DMS53 treated with DMSO at 0.1 percent for 48 hours (cell line): ENCODE measurements at regions not wholly inside any gene's neighbourhood (a gene's known extent, or its start where the extent isn't known, plus 50 kb on each side); places are given as distances from the start of the nearest gene placed in this dataset.
"Not testable (repeated sequence)": the region's sequence is repeated elsewhere in the genome, so short reads cannot be mapped to it uniquely, and the experiment has no call there.

Experiments
- DNase-seq: peaks from one replicate; lab custom pipeline; 2025; ENCODE audit not compliant: unreplicated experiment; lab: John Stamatoyannopoulos, UW

DNA sequence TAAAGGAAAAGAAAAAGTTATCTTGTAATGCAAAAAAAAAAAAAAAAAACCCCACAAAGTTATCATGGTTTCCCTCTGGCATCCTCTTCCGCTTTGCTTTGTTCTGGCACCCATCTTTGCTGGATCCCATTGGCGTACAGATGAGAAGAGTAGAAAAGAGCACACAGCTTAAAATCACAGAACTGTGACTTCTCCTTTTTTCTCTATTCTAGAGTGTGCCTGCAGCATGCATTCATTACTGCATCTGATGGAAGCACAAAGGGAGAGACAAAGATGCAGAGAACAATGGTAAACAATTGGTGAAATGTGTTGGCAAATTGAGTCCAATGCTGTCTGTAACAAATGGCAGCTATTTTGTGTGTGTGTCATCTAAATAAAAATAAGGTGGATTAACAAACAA, 440.8 kb upstream of the PIK3R1 start:
- DNase-seq = no peak

DNA sequence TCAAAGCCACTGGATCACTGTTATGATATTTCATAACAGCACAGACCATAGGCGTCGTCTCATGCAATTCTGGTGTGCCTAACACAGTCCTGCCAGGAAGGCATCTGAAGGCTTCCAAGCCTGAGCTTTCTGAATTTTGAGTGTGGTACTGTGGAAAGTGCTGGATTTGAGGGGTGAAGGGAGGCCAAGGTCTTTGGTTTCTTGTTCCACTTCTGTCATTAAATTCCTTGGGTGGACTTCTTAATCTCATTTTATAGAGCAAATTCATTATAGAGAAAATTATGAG, 441.3 kb upstream of the PIK3R1 start:
- no peak for DNase-seq

DNA sequence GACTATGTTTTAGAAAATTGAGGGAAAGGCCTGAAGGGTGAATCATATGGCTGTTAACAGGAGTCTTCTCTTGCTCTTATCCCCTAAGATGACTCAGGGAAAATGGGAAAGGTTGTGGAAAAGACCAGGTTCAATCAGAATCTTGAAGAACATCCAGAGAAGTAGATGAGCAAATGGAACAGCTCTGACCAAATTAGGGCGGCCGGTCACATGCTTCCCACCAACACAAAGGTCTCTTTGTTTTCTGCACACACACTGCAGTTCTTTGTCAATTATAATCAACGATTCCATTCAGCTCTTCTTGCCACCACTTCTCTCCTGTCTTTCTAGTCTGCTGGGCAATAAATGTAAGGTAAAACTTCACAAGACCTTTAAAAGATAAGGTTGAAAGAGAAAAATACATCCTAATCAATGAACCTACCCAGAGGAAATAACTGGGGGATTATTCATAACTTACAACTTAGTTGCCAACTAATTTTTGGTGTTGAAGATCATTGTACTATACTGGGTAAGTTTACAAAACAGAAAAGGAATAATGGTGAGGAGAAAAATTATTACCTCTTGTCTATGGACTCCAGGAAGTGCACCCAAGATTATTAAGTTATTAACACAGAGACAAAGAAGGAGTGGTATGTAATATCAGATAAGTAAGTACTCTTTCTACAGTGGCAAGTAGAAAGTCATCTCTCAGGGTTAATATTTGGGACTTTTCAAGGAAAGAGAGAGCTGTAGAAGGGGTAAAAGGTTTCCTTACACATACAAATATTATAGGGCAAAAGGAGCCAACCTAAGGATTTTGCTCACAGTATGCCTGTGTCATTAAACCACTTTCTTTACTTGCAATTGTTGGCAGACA, 441.9 kb upstream of the PIK3R1 start:
- DNase-seq = no peak

DNA sequence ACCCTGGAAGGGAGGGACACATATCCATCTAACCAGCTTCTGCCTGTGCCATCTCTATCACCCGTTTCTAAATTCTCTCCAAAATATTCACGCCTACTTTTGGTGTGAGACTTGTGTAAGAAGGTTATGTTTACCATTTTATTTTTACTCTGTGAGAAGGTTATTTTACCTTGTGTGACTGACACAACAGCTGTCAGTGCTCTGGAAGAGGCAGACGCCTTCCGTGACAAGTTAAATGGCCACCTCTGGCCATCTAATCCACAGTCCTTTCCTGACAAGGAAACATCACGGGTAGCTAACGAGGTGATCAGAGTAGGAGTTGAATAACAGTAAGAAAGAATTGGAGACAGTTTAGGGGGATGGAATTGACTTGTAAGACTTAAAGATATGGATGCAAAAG, 443.8 kb upstream of the PIK3R1 start:
- no peak for DNase-seq

DNA sequence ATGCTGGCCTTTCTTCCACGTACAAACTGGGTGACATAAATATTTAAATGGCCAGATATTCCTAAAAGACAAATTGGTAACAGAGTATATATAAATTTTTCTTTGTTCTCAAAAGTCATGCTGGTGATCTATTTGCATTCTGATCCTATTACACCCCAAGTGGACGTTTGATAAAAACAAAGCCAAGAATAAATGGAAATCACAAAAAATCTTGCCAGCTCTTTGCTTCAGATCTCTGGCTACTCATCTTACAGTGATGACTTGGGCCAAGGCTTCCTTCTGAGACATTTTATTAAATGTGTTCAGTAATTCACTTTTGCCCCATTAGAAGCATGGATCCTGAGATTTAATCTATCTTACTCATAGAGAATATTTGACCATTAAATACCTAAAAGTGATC, 444.3 kb upstream of the PIK3R1 start:
- DNase-seq = no peak

DNA sequence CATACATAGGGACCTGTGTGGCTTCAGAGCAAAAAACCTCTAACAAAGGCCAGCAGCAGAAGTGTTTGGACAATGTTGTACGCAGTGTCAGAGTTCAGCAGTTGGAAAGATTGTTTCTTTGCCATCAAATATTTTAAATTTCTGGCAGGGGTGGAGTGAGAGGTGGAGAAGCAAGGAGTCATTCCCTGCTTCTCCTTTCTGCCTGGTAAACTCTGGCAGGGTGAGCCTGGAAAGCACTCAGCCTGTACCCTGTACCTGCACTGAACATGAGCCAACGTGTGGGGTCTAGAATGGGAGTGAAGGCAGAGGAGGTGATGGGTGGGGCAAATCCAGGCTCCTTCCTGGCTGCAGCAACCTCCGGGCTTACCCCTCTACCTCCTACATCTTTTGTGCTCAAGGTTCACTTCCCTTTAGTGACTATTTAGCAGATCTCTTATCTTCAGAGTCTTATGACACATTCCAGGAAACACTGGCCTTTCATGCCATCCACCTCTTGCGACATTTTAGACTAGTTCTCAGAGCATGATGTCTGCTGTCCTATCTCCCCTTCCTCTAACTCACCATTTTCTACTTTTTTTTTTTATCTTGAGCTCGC, 445.0 kb upstream of the PIK3R1 start:
- DNase-seq = no peak

DNA sequence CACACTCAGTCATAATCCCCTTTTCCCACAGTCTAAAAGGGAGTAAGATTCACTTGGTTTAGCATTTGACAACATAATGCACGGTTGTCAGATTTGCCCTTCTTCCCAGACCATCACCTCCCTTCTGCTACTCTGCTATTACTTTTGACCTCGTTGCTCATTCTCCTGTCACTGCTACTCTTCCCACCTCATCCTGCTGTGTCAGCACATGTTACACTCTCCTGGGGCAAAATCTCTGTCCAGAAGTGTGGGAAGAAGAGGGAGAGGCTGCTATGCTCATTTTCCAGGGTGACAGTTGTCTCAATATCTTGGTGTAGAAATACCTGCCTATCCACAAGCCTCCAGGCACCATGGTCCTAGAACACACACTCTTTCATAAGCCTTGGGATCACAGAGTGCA, 449.9 kb upstream of the PIK3R1 start:
- no peak for DNase-seq

DNA sequence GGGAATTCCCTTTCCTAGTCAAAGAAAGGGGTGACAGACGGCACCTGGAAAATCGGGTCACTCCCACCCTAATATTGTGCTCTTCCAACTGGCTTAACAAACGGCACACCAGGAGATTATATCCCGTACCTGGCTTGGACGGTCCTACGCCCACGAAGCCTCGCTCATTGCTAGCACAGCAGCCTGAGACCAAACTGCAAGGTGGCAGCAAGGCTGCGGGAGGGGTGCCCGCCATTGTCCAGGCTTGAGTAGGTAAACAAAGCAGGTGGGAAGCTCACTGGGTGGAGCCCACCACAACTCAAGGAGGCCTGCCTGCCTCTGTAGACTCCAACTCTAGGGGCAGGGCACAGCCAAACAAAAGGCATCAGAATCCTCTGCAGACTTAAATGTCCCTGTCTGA, 457.8 kb upstream of the PIK3R1 start:
- not testable (repeated sequence) for DNase-seq

DNA sequence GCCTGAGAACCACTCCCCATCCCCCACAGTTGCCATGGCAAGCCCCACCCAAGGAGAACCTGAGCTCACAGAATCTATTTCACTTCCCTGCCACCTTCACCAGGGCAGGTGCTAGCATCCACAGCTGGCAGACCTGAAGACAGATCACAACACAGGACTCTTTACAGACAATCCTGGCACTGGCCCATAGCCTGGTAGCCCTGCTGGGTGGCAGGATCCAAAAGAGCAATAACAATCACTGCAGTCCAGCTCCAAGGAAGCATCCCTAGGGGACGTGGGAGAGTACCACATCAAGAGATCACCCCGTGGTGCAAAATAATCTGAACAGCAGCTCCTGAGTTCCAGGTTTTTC, 463.2 kb upstream of the PIK3R1 start:
- no peak for DNase-seq

DNA sequence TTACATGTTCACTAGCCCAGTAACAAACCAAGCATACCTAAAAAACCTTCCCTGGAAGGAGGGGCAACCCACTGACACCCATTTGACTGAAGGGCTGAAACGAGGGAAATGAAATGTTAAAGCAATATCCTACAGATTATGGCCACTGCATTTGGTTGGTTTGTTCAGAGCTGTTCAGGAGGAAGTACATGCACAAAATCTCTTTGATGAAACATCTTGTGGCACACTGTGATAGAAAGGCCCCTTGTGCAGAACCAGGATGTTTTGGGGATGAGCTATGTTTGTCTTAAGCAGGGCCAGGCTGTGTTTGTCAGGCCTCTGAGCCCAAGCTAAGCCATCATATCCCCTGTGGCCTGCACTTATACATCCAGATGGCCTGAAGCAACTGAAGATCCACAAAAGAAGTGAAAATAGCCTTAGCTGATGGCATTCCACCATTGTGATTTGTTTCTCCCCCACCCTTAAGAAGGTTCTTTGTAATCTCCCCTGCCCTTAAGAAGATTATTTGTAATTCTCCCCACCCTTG, 467.3 kb upstream of the PIK3R1 start:
- no peak for DNase-seq

DNA sequence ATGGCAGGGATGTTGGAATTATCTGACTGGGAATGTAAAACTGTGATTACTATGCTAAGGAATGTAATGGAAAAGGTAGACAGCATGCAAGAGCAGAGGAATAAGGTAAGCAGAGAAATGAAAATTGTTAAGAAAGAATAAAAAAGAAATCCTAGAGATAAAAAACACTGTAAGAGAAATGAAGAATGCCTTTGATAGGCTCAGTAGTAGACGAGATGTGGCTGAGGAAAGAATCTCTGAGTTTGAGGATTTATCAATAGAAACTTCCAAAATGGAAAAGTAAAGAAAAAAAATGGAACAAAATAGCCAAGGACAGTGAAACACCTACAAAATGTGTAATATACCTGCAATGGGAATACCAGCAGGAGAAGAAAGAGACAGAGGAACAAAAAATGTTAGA, 468.5 kb upstream of the PIK3R1 start:
- no peak for DNase-seq

DNA sequence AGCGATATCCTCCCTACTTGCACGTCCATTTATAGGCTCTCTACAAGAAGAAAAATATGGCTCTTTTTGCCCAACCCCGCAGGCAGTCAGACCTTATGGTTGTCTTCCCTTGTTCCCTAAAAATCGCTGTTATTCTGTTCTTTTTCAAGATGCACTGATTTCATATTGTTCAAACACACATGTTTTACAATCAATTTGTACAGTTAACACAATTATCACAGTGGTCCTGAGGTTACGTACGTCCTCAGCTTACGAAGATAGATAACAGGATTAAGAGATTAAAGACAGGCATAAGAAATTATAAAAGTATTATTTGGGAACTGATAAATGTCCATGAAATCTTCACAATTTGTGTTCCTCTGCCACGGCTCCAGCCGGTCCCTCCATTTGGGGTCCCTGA, 468.9 kb upstream of the PIK3R1 start:
- not testable (repeated sequence) for DNase-seq

DNA sequence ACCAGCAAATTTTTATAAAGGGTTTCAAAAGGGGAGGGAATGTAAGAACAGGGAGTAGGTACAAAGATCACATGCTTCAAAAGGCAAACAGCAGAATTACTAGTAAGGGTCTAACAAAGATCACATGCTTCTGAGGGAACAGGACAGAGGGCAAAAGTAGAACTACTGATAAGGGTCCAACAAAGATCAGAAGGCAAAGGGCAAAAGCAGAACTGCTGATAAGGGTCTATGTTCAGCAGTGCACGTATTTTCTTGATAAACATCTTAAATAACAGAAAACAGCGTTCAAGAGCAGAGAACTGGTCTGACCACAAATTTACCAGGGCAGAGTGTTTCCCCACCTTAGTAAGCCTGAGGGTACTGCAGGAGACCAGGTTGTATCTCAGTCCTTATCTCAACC, 469.5 kb upstream of the PIK3R1 start:
- DNase-seq = no peak

DNA sequence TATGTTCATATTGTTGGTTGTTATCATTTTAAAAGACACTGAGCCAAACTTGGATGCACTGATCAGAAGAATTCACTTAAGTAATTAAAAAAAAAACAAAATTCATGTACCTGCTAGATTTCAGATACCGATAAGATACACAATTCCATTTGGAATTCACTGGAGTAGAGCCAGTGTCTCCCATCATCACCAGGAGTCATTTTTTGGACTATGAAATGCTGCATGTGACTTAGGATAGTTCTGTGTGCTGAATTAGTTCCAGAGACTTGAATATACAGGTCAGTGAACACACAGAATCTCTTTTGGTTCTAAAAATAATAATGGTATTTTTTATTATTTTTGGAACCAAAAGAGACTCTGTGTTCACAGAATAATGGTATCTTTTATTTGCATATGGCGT, 482.6 kb upstream of the PIK3R1 start:
- DNase-seq = no peak

DNA sequence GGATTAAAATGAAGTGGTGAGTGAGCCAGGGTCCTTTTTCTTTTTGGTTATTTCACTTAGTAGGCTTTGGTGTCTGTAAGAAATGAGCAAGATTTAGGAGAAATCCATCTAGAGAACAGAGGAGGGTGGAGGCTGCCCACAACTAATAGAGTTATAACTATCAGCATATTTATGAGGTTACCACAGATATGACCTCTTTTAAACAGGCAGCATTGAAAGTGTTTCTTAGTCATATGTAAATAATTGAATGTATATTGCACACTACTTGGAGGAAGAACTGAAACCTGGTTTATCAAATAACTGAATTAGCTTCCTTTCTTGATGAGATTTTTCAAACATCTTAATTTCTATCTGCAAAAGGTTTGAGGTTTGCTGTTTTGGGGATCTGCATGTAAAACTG, 483.1 kb upstream of the PIK3R1 start:
- DNase-seq = no peak

DNA sequence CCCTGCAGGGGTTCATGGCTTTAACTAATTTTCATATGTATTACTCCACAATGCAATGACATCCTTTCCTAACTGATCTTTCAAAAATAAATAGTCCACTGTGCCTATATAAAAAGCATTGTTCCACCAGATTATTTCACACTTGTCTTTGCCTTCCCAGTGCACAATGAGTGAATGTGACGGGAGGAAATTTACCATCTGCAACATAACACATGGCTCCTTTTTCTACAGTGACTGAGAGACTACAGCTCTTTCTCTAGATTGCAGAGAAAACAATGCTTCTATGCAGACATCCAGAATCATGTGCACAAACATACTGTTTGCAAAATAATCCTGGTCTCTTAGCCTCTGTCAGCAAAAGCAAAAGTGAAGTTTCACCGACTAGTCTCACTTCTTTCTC, 483.7 kb upstream of the PIK3R1 start:
- no peak for DNase-seq

DNA sequence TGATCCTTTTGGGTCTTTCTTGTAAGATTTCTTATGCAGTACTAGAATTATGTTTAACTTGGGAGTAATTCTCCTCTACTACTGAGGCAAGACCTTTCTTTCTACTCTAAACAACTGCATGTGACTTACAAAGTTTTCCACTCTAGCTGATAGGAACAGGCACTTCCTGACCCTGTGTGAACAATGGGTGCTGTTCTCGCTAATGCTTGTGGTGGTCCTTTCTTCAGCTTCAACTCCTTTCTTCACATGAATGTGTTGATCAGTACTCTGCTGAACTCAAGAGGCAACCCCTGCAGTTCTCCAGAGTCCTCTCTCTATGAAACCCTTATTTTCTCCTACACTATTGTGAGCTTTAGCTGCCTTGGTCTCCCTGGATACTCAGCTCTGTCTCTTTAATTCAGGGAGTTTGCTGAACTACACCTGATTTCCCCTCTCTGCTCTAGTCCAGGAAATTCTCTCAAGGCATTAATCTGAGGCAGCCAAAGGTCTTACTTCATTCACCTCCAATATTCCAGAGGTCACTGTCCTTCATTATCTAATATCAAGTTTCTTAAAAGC, 484.6 kb upstream of the PIK3R1 start:
- no peak for DNase-seq

DNA sequence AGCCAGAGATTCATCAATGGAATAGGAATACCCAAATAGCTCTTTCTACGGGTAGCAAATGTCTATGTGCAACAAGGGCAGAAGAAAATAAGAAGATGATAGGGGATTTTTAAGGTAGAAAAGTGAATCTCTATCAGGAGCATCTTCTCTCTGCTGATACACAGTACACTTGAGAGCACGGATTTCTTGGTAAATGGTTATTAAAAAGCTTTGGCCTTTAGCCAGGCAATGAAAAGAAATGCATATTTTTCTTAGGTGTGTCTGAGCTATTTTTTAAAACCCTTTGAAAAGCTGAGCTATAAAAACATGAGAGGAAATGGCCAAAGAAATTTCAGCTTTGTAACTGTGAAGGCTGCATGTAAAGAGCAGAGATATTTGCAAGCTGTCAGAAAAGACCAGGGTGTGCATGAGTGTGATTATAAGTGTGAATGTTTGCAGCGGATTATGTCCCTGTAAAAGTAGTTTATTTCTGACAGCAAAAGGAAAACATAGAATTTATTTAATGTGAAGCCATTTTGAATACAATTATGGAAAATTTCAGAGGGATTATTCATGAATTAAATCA, 487.1 kb upstream of the PIK3R1 start:
- no peak for DNase-seq

DNA sequence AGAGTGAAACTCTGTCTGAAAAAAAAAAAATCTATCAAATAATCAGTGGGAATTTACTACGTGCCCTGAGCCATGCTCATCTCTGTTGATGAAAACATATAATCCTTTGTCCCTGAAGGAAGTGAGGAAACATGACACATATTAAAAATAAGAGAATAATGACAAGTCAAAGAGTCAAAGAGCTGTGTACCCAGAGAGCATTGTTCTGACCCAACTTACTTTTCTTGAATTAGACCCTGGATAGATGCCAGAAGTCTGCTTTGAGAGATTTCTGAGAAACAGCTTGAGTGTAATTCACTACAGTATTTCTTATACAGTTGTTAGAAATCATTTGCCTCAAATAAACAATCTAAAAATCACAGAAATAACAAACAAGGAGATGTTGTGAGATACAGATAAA, 490.0 kb upstream of the PIK3R1 start:
- no peak for DNase-seq

DNA sequence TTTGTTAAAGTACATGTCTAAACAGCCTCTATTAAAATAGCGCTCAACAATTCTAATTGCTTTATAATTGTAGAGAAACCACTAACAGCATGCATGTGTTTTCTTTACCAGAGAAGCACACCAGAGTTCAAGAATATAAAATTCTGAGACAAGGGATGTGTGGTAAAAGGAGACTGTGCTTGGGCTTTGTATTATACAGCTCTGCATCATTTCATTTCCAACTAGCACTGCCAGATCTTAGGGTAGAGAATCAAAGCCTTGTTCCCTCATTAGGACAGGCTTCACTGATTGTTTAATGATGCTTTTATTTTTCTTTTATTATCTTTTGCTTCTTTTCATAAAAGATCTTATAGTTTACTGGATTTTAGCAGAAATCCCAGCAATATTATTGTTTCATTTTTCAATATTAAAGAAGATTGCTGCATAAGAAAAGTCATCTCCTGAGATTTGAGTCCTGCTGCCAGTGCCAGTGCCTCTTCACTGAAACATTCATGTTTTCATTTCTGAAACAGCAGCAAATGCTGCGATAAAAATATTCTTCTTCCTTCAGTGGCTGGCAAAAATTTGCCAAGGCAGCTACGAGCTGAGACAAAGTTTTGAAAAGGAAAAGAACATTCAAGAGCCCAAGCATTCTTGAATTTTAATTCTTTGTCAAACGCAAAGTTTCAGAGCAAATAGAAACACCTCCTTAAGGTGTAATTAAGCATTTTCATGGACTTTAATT, 491.0 kb upstream of the PIK3R1 start:
- no peak for DNase-seq

DNA sequence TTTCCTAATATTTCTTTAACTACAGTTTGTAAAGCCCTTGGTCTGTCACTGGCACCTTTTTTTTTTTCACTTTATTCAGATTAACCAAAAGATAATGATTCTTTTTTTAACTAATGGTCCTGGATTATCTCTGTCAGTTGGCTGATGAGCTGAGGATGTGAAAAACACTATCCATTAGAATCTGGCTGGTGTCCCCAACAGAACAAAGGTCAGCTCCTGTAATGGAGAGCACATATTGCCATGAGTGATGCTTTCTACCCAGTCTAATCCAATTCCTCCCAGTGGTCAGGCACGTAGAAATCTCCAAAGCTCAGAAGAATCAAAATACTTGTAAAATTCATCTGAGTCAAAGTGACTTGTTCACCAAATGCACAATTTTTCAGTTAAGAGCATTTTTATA, 491.7 kb upstream of the PIK3R1 start:
- no peak for DNase-seq

DNA sequence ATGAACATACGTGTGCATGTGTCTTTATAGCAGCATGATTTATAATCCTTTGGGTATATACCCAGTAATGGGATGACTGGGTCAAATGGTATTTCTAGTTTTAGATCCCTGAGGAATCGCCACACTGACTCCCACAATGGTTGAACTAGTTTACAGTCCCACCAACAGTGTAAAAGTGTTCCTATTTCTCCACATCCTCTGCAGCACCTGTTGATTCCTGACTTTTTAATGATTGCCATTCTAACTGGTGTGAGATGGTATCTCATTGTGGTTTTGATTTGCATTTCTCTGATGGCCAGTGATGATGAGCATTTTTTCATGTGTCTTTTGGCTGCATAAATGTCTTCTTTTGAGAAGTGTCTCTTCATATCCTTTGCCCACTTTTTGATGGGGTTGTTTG, 493.0 kb upstream of the PIK3R1 start:
- not testable (repeated sequence) for DNase-seq
